HepG2 (cell line): ENCODE measurements at regions not wholly inside any gene's neighbourhood (a gene's known extent, or its start where the extent isn't known, plus 50 kb on each side); places are given as distances from the start of the nearest gene placed in this dataset.

Source experiments
- ATAC-seq: fragments of 200-7000 bp; cut with Tn5 transposase; 3 replicates; pipeline ENCODE4 v1.9.1; 2020; ENCODE audit warnings: mild to moderate bottlenecking, moderate library complexity
- BruUV-seq: library from RNA; stranded (reverse); fragments of 400-500 nt; replicated peaks from 2 replicates; lab custom pipeline; 2021; lab: Mats Ljungman, UMichigan
- CTCF ChIA-PET: fragments of 300-600 bp; formaldehyde crosslinking; extraction: SDS; loops from one replicate; lab custom pipeline; 2021; ENCODE audit warnings: low total read pairs, inconsistent platforms, low intra/inter-chr PET ratio; lab: Yijun Ruan, JAX
- POLR2A ChIA-PET: fragments of 350-600 bp; sonication (Branson Sonifier 250); formaldehyde crosslinking; loops from one replicate; lab custom pipeline; 2020; ENCODE audit warnings: antibody characterized with exemption, inconsistent platforms; lab: Yijun Ruan, JAX
- DNase-seq: peaks from one replicate; pipeline ENCODE4 v3.0.0-alpha.2; 2015; ENCODE audit warnings: low spot score
- FAIRE-seq: peaks from 3 replicates; lab custom pipeline; 2011; peaks lifted over from hg19 to GRCh38; lab: Jason Lieb, UNC
- H2AFZ ChIP-seq: one replicate; pipeline ENCODE4 v1.6.1; 2011; ENCODE audit warnings: low read length, inconsistent platforms
- H3K27ac ChIP-seq: fragments of 300-600 bp; 3 replicates; pipeline ENCODE4 v1.8.0; 2011; ENCODE audit warnings: mixed run types, mild to moderate bottlenecking, mixed read lengths, low read length, inconsistent platforms; ENCODE audit not compliant: insufficient read depth; ENCODE audit errors: extremely low read length
- H3K27me3 ChIP-seq, 2 experiments: fragments of 200-600 bp in 1 of 2; 2 replicates in 1 of 2; 3 replicates in 1 of 2; pipeline versions ENCODE4 v1.6.0 to v1.8.0; 2011; ENCODE audit warnings: low read length in 2 of 2, mild to moderate bottlenecking in 2 of 2, moderate library complexity in 2 of 2, inconsistent platforms in 1 of 2; ENCODE audit not compliant: insufficient read depth in 2 of 2, control insufficient read depth in 1 of 2
- H3K36me3 ChIP-seq, 2 experiments: fragments of 200-600 bp in 1 of 2; replicated peaks in 1 of 2; 2 replicates in 1 of 2; 3 replicates in 1 of 2; pipeline versions ENCODE4 v1.5.1 to v1.8.0; 2011; ENCODE audit warnings: low read length in 2 of 2, inconsistent platforms in 1 of 2; ENCODE audit not compliant: insufficient read depth in 2 of 2, control insufficient read depth in 1 of 2
- H3K4me1 ChIP-seq: 2 replicates; pipeline ENCODE4 v1.5.1; 2012; ENCODE audit warnings: low read length, inconsistent platforms; ENCODE audit not compliant: insufficient read depth
- H3K4me2 ChIP-seq: 2 replicates; pipeline ENCODE4 v1.6.0; 2011; ENCODE audit warnings: low read depth, low read length, inconsistent platforms
- H3K4me3 ChIP-seq, 3 experiments: fragments of 200-600 bp in 1 of 3; sonication (generic), shearing (Covaris generic) in 1 of 3; replicated peaks in 1 of 3; 2 replicates each; pipeline ENCODE4 v1.5.1; 2011 to 2016; ENCODE audit warnings: low read length in 3 of 3, inconsistent platforms in 2 of 3, low read depth in 2 of 3, mild to moderate bottlenecking in 2 of 3, control low read depth in 1 of 3, mixed read lengths in 1 of 3; ENCODE audit not compliant: insufficient read depth in 1 of 3
- H3K79me2 ChIP-seq: one replicate; pipeline ENCODE4 v1.6.1; 2011; ENCODE audit warnings: low read length, inconsistent platforms; ENCODE audit not compliant: insufficient read depth
- H3K9ac ChIP-seq: 2 replicates; pipeline ENCODE4 v1.6.0; 2011; ENCODE audit warnings: mild to moderate bottlenecking, low read depth, low read length, inconsistent platforms; ENCODE audit not compliant: insufficient read depth
- H3K9me3 ChIP-seq: 2 replicates; pipeline ENCODE4 v1.5.1; 2012; ENCODE audit warnings: mild to moderate bottlenecking, low read length
- H4K20me1 ChIP-seq: 2 replicates; pipeline ENCODE4 v1.6.0; 2011; ENCODE audit warnings: inconsistent platforms, mild to moderate bottlenecking, low read length, moderate library complexity; ENCODE audit not compliant: insufficient read depth
- ESRRA ChIP-seq: sonication (generic); formaldehyde crosslinking; IDR thresholded peaks from 2 replicates; pipeline ENCODE4 v1.5.1; 2020; ENCODE audit warnings: mild to moderate bottlenecking, low read depth, missing genetic modification reagents
- HDAC2 ChIP-seq: sonication (generic); formaldehyde crosslinking; IDR thresholded peaks from 2 replicates; pipeline ENCODE4 v1.4.0; 2020; ENCODE audit warnings: missing genetic modification reagents
- MAF1 ChIP-seq: sonication (generic); formaldehyde crosslinking; IDR thresholded peaks from 2 replicates; pipeline ENCODE4 v1.5.0; 2020; ENCODE audit warnings: missing genetic modification reagents, borderline replicate concordance
- MED13 ChIP-seq: sonication (generic); formaldehyde crosslinking; IDR thresholded peaks from 2 replicates; pipeline ENCODE4 v1.5.0; 2020; ENCODE audit warnings: missing genetic modification reagents
- MLX ChIP-seq: IDR thresholded peaks from 2 replicates; pipeline ENCODE4 v1.6.1; 2016
- MXD4 ChIP-seq: IDR thresholded peaks from 2 replicates; pipeline ENCODE4 v1.6.1; 2016; ENCODE audit warnings: mild to moderate bottlenecking, missing biosample characterization, missing genetic modification reagents
- PHF5A ChIP-seq: IDR thresholded peaks from one replicate; pipeline ENCODE4 v1.6.1; 2018; ENCODE audit warnings: low read depth, missing genetic modification reagents; ENCODE audit not compliant: unreplicated experiment
- SPEN ChIP-seq: sonication (generic); formaldehyde crosslinking; IDR thresholded peaks from 2 replicates; pipeline ENCODE4 v1.5.1; 2020; ENCODE audit warnings: low read depth, mild to moderate bottlenecking, missing genetic modification reagents
- ZBTB38 ChIP-seq: sonication (generic); formaldehyde crosslinking; IDR thresholded peaks from 2 replicates; pipeline ENCODE4 v1.5.1; 2020; ENCODE audit warnings: mild to moderate bottlenecking, missing genetic modification reagents
- ZMAT3 ChIP-seq: sonication (generic); formaldehyde crosslinking; conservative IDR thresholded peaks from 2 replicates; pipeline ENCODE4 v1.7.0; 2021; ENCODE audit warnings: missing genetic modification reagents
- ZNF12 ChIP-seq: sonication (generic); formaldehyde crosslinking; IDR thresholded peaks from 2 replicates; pipeline ENCODE4 v1.5.0; 2020; ENCODE audit warnings: missing genetic modification reagents
- ZNF274 ChIP-seq: sonication (generic); formaldehyde crosslinking; IDR thresholded peaks from 2 replicates; pipeline ENCODE4 v1.5.1; 2020; ENCODE audit warnings: mild to moderate bottlenecking, missing genetic modification reagents
- WGBS: methylation state at CpG from one replicate; pipeline ENCODE4 v1.1.6; 2017; ENCODE audit warnings: low lambda C conversion rate; 5-methylcytosine and 5-hydroxymethylcytosine counted together
- in situ Hi-C: cut with HindIII; loops from 2 replicates; pipeline ENCODE4 v1.10.0; 2017; ENCODE audit warnings: low pct_unique_long_range_greater_than_20kb; ENCODE audit not compliant: extremely low pct_ligation_motif_present
- intact Hi-C: fragments of 100-400 bp; cut with micrococcal nuclease; formaldehyde crosslinking; loops from one replicate; pipeline ENCODE4 v1.10.0; 2022; ENCODE audit not compliant: unreplicated experiment
- TF ChIP-seq, protein P1 (sequence below): sonication (generic); formaldehyde crosslinking; conservative IDR thresholded peaks from 2 replicates; pipeline ENCODE4 v1.8.1; 2023; ENCODE audit warnings: missing genetic modification reagents
- TF ChIP-seq, protein P2 (sequence below): sonication (generic); formaldehyde crosslinking; IDR thresholded peaks from 2 replicates; pipeline ENCODE4 v1.9.0; 2022; ENCODE audit warnings: low read depth, missing genetic modification reagents
- TF ChIP-seq, protein P3 (sequence below): sonication (generic); formaldehyde crosslinking; IDR thresholded peaks from 2 replicates; pipeline ENCODE4 v1.8.1; 2022; ENCODE audit warnings: mild to moderate bottlenecking, missing genetic modification reagents

DNA sequence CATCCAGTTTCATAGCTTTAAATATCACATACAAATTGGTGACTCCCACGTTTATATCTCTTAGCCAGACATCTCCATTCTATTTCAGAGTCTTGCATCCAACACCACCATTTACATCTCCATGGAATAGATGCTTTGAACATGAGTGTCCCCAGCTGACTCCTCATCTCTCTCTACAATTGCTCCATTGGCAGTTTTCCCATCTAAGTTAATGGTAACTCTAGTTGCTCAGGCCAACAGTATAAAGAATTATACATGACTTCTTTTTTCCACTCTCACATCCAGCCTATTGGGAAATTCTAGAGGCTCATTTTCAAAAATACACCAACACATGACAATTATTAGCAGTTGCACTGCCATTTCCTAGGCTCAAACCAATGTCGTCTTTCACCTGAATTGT, 388.2 kb downstream of the STIM2 start:
- WGBS: 0% methylated on average over 2 of the region's 2 CpGs
- Histone ChIP-seq H3K9me3 (no peaks in the 10 kb centered on the region), H3K4me1 (no peaks in the 10 kb centered on the region), H3K79me2 (no peaks in the 10 kb centered on the region), H3K27me3 (no peaks in the 10 kb centered on the region), H2AFZ (no peak overlapping the region), H3K4me3 (no peak overlapping the region), H4K20me1 (no peaks in the 10 kb centered on the region), H3K36me3 (no peaks in the 10 kb centered on the region), H3K4me2 (no peak overlapping the region), H3K9ac (no peak overlapping the region), H3K27ac (no peak overlapping the region)
- no peak for ATAC-seq
- in situ Hi-C loops: no loop called here
- intact Hi-C loops: no loop called here
- CTCF ChIA-PET: no interaction called here
- TF ChIP-seq, protein P1, sequence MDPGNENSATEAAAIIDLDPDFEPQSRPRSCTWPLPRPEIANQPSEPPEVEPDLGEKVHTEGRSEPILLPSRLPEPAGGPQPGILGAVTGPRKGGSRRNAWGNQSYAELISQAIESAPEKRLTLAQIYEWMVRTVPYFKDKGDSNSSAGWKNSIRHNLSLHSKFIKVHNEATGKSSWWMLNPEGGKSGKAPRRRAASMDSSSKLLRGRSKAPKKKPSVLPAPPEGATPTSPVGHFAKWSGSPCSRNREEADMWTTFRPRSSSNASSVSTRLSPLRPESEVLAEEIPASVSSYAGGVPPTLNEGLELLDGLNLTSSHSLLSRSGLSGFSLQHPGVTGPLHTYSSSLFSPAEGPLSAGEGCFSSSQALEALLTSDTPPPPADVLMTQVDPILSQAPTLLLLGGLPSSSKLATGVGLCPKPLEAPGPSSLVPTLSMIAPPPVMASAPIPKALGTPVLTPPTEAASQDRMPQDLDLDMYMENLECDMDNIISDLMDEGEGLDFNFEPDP (CRISPR knock-in tag): no peak
- no peak for TF ChIP-seq ZNF12 (CRISPR knock-in tag)
- TF ChIP-seq ZBTB38 (CRISPR knock-in tag): no peak
- no peak for TF ChIP-seq HDAC2
- no peak for TF ChIP-seq ESRRA (CRISPR knock-in tag)
- TF ChIP-seq ZMAT3 (CRISPR knock-in tag): no peak
- TF ChIP-seq MLX (CRISPR knock-in tag): no peak
- TF ChIP-seq PHF5A (CRISPR knock-in tag): no peak
- TF ChIP-seq, protein P2, sequence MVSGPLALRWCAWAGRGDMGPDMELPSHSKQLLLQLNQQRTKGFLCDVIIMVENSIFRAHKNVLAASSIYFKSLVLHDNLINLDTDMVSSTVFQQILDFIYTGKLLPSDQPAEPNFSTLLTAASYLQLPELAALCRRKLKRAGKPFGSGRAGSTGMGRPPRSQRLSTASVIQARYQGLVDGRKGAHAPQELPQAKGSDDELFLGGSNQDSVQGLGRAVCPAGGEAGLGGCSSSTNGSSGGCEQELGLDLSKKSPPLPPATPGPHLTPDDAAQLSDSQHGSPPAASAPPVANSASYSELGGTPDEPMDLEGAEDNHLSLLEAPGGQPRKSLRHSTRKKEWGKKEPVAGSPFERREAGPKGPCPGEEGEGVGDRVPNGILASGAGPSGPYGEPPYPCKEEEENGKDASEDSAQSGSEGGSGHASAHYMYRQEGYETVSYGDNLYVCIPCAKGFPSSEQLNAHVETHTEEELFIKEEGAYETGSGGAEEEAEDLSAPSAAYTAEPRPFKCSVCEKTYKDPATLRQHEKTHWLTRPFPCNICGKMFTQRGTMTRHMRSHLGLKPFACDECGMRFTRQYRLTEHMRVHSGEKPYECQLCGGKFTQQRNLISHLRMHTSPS (CRISPR knock-in tag): no peak
- TF ChIP-seq MED13 (CRISPR knock-in tag): no peak
- no peak for TF ChIP-seq ZNF274
- TF ChIP-seq MXD4 (CRISPR knock-in tag): no peak
- TF ChIP-seq MAF1 (CRISPR knock-in tag): no peak
- TF ChIP-seq, protein P3, sequence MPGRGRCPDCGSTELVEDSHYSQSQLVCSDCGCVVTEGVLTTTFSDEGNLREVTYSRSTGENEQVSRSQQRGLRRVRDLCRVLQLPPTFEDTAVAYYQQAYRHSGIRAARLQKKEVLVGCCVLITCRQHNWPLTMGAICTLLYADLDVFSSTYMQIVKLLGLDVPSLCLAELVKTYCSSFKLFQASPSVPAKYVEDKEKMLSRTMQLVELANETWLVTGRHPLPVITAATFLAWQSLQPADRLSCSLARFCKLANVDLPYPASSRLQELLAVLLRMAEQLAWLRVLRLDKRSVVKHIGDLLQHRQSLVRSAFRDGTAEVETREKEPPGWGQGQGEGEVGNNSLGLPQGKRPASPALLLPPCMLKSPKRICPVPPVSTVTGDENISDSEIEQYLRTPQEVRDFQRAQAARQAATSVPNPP (CRISPR knock-in tag): no peak
- TF ChIP-seq SPEN (CRISPR knock-in tag): no peak
- no peak for FAIRE-seq
- POLR2A ChIA-PET: no interaction called here
- no peak for DNase-seq
- no TSS peak for BruUV-seq
